Nephron progenitor cell (in vitro differentiated cells): ENCODE measurements at regions not wholly inside any gene's neighbourhood (a gene's known extent, or its start where the extent isn't known, plus 50 kb on each side); places are given as distances from the start of the nearest gene placed in this dataset.

Experiments used
- DNase-seq: peaks from one replicate; pipeline ENCODE4 v3.0.0; 2021
- H3K27ac Mint-ChIP-seq: 2 replicates; pipeline ENCODE4 v1.8.0; 2021; ENCODE audit warnings: mild to moderate bottlenecking, moderate library complexity, mixed read lengths
- H3K27me3 Mint-ChIP-seq: 2 replicates; pipeline ENCODE4 v1.8.0; 2021; ENCODE audit warnings: mild to moderate bottlenecking, low read depth, mixed read lengths; ENCODE audit not compliant: poor library complexity
- H3K36me3 Mint-ChIP-seq: 2 replicates; pipeline ENCODE4 v1.8.0; 2021; ENCODE audit warnings: low read depth, mixed read lengths
- H3K4me1 Mint-ChIP-seq: 2 replicates; pipeline ENCODE4 v1.8.0; 2021; ENCODE audit warnings: mixed read lengths
- H3K4me3 Mint-ChIP-seq: 2 replicates; pipeline ENCODE4 v1.8.0; 2021; ENCODE audit warnings: mild to moderate bottlenecking, moderate library complexity, mixed read lengths
- H3K9me3 Mint-ChIP-seq: 2 replicates; pipeline ENCODE4 v1.8.0; 2021; ENCODE audit warnings: mild to moderate bottlenecking, moderate library complexity, mixed read lengths
- CTCF ChIP-seq: fragments of 200-600 bp; sonication (generic); IDR thresholded peaks from 2 replicates; pipeline ENCODE4 v1.5.0; 2021; ENCODE audit warnings: antibody characterized with exemption

- no peak for DNase-seq
- H3K27ac Mint-ChIP-seq = no peak overlapping the region
- H3K9me3 Mint-ChIP-seq = no peaks in the 10 kb centered on the region
- H3K27me3 Mint-ChIP-seq = peaks cover 7% of the 10 kb centered on the region
- H3K4me1 Mint-ChIP-seq = peaks cover 4% of the 10 kb centered on the region
- H3K4me3 Mint-ChIP-seq = no peak overlapping the region
- no peak for TF ChIP-seq CTCF
- H3K36me3 Mint-ChIP-seq = no peaks in the 10 kb centered on the region
Measured at GRCh38 chr18:59993560-59993959, 93.8 kb downstream of the PMAIP1 start.

- DNase-seq = no peak
- Mint-ChIP-seq H3K36me3 (no peaks in the 10 kb centered on the region), H3K27me3 (peaks cover 4% of the 10 kb centered on the region), H3K4me1 (peaks cover 8% of the 10 kb centered on the region), H3K4me3 (no peak overlapping the region), H3K27ac (no peak overlapping the region), H3K9me3 (no peaks in the 10 kb centered on the region)
- TF ChIP-seq CTCF = no peak
Measured at GRCh38 chr18:59990121-59990823, 90.5 kb downstream of the PMAIP1 start.

GRCh38 chr18:59988098-59988706 is 88.4 kb downstream of the PMAIP1 start:
- DNase-seq = peak; percentile 56
- Mint-ChIP-seq H3K4me1 (peaks cover 8% of the 10 kb centered on the region), H3K36me3 (no peaks in the 10 kb centered on the region), H3K4me3 (no peak overlapping the region), H3K27me3 (peaks cover 6% of the 10 kb centered on the region), H3K27ac (no peak overlapping the region), H3K9me3 (no peaks in the 10 kb centered on the region)
- TF ChIP-seq CTCF = peak; percentile 99

GRCh38 chr18:59987102-59987501 is 87.3 kb downstream of the PMAIP1 start:
- peaks cover 2% of the 10 kb centered on the region for H3K27me3 Mint-ChIP-seq
- peaks cover 8% of the 10 kb centered on the region for H3K4me1 Mint-ChIP-seq
- no peak overlapping the region for H3K27ac Mint-ChIP-seq
- no peaks in the 10 kb centered on the region for H3K36me3 Mint-ChIP-seq
- no peak overlapping the region for H3K4me3 Mint-ChIP-seq
- no peak for TF ChIP-seq CTCF
- DNase-seq = no peak
- H3K9me3 Mint-ChIP-seq = no peaks in the 10 kb centered on the region

GRCh38 chr18:59986139-59986538 is 86.3 kb downstream of the PMAIP1 start:
- Mint-ChIP-seq H3K9me3 (no peaks in the 10 kb centered on the region), H3K27ac (no peak overlapping the region), H3K27me3 (peaks cover 2% of the 10 kb centered on the region), H3K4me1 (peaks cover 8% of the 10 kb centered on the region), H3K4me3 (no peak overlapping the region), H3K36me3 (no peaks in the 10 kb centered on the region)
- no peak for DNase-seq
- TF ChIP-seq CTCF = no peak

GRCh38 chr18:59985289-59985688 is 85.5 kb downstream of the PMAIP1 start:
- H3K27me3 Mint-ChIP-seq = peaks cover 5% of the 10 kb centered on the region
- no peak for DNase-seq
- H3K36me3 Mint-ChIP-seq = no peaks in the 10 kb centered on the region
- H3K4me3 Mint-ChIP-seq = no peak overlapping the region
- H3K9me3 Mint-ChIP-seq = no peaks in the 10 kb centered on the region
- H3K27ac Mint-ChIP-seq = no peak overlapping the region
- no peak for TF ChIP-seq CTCF
- H3K4me1 Mint-ChIP-seq = peaks cover 8% of the 10 kb centered on the region
